Thoracic aorta (tissue), 2 donors: ENCODE measurements at regions not wholly inside any gene's neighbourhood (a gene's known extent, or its start where the extent isn't known, plus 50 kb on each side); places are given as distances from the start of the nearest gene placed in this dataset.

ENCODE experiments used
- ATAC-seq: fragments of 150-250 bp; one replicate; pipeline ENCODE4 v1.8.0; 2017; ENCODE audit warnings: low read depth; ENCODE audit not compliant: insufficient number of reproducible peaks, low FRiP score
- DNase-seq: peaks from one replicate; pipeline ENCODE4 v3.0.0-alpha.2; 2020; ENCODE audit warnings: low spot score
- H3K27ac ChIP-seq, 2 donors: fragments of 200-600 bp; sonication (generic); 1 replicate in 1 of 2; 2 replicates in 1 of 2; pipeline ENCODE4 v1.5.1; 2016; ENCODE audit warnings: mild to moderate bottlenecking in 2 of 2, moderate library complexity in 2 of 2
- H3K27me3 ChIP-seq: fragments of 200-600 bp; sonication (generic); replicated peaks from 2 replicates; pipeline ENCODE4 v1.6.0; 2016; ENCODE audit warnings: mild to moderate bottlenecking; ENCODE audit not compliant: insufficient read depth
- H3K36me3 ChIP-seq: fragments of 200-600 bp; sonication (generic); one replicate; pipeline ENCODE4 v1.5.1; 2016
- H3K4me1 ChIP-seq, 2 donors: fragments of 200-600 bp; sonication (generic); 1 replicate in 1 of 2; 2 replicates in 1 of 2; pipeline versions ENCODE4 v1.5.1 to v1.6.0; 2016; ENCODE audit warnings: low read depth in 2 of 2, mild to moderate bottlenecking in 1 of 2; ENCODE audit not compliant: control insufficient read depth in 1 of 2
- H3K4me3 ChIP-seq: fragments of 200-600 bp; sonication (generic); 2 replicates; pipeline ENCODE4 v1.5.1; 2016; ENCODE audit warnings: mild to moderate bottlenecking
- H3K9me3 ChIP-seq: fragments of 200-600 bp; sonication (generic); 2 replicates; pipeline ENCODE4 v1.5.1; 2016
- CTCF ChIP-seq: fragments of 200-600 bp; sonication (generic); IDR thresholded peaks from one replicate; pipeline ENCODE4 v1.5.1; 2019; ENCODE audit warnings: antibody characterized with exemption

DNA sequence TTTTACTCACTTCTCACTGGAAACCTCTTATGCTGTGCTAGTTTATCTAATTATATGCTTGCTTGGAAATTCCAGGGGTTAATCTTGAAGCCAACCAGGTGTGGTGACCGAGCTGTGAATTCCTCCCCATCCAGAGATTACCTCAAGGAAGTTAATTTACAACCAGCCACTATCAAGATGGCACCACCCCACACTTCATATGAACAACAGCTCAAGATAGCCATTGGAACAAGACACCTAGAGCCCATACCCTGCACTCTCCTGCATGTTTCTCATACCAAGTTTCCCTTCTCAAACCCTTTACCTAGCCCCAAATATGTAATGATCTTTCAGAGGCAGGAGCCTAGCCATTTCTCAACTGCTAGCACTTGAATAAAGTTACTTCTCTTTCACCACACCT, 2156.9 kb upstream of the C9orf72 start:
- H3K4me1 ChIP-seq: no peaks in the 10 kb centered on the region

DNA sequence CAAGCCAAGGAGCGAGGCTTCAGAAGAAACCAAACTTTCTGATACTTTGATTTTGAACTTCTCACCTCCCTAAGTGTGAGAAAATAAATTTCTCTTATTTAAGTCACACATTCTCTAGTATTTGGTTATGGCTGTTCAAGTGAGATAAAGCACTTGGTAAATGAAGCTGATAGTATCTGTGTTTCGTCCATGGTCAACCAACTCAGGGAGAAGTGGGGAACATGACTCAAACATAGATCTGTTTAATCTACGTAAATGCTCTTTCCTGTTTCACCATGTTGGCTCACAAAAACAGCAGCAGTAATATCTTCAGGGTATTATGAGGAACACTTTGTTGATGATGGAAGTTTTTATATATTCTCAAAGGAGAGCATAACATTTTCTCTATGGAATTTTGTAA, 2167.2 kb upstream of the C9orf72 start:
- H3K36me3 ChIP-seq: no peaks in the 10 kb centered on the region
- H3K9me3 ChIP-seq: no peaks in the 10 kb centered on the region
- DNase-seq: no peak
- H3K4me3 ChIP-seq: no peak overlapping the region
- no peak for TF ChIP-seq CTCF
- H3K4me1 ChIP-seq: no peaks in the 10 kb centered on the region
- no peaks in the 10 kb centered on the region for H3K27me3 ChIP-seq
- ATAC-seq: no peak
- H3K27ac ChIP-seq: no peak overlapping the region

More for the DNA sequence above, 2156.9 kb upstream of the C9orf72 start:
- Histone ChIP-seq H3K27ac (no peak overlapping the region), H3K4me3 (no peak overlapping the region), H3K9me3 (no peaks in the 10 kb centered on the region), H3K36me3 (no peaks in the 10 kb centered on the region), H3K27me3 (no peaks in the 10 kb centered on the region)
- no peak for TF ChIP-seq CTCF
- DNase-seq (no peak), ATAC-seq (no peak)

DNA sequence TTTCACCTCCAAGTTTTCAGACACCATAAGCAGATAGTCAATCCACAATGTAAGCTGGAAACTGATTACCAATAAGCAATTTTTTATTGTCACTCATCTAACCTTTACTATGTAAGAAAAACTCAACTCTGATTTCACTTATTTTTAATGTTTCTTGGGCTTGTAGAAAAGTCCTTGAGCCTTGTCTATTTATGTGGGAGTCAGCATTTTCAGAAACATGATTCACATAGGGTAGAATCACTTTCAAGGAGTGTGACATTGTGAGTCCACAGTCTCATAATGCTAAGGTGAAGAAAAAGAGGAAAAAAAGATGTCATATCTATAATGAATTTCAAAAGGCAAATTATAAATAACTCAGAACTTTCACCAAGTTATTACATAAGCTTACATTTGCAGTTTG, 2167.9 kb upstream of the C9orf72 start:
- ATAC-seq: no peak

GRCh38 chr9:29750062-29750461, 2176.8 kb upstream of the C9orf72 start:
- ATAC-seq: no peak
- Histone ChIP-seq H3K4me3 (no peak overlapping the region), H3K27ac (no peak overlapping the region), H3K4me1 (no peaks in the 10 kb centered on the region), H3K36me3 (no peaks in the 10 kb centered on the region), H3K27me3 (no peaks in the 10 kb centered on the region), H3K9me3 (no peaks in the 10 kb centered on the region)
- TF ChIP-seq CTCF: no peak
- no peak for DNase-seq

More for the DNA sequence above, 2167.9 kb upstream of the C9orf72 start:
- Histone ChIP-seq H3K4me1 (no peaks in the 10 kb centered on the region), H3K27me3 (no peaks in the 10 kb centered on the region), H3K4me3 (no peak overlapping the region), H3K36me3 (no peaks in the 10 kb centered on the region), H3K9me3 (no peaks in the 10 kb centered on the region), H3K27ac (no peak overlapping the region)
- DNase-seq: no peak
- no peak for TF ChIP-seq CTCF

DNA sequence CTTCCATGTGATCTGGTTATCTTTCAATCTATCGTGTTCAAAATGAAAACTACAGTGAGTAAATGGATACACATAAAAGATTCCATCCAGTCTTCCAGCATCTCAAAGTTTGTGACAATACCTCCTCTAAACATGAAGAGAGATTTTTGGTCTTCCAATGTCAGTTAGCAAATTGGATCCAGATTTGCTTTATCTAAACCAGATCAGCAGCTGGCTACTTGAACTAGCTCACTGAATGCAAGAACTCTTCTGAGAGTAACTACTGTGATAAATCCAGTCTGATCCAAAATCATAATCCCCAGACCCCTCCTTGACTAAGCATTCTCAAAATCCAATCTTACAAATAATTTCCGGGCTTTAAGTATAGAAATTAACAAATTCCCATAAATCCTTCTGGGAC, 2177.9 kb upstream of the C9orf72 start:
- H3K4me3 ChIP-seq: no peak overlapping the region
- no peak for ATAC-seq
- no peak overlapping the region for H3K27ac ChIP-seq
- no peaks in the 10 kb centered on the region for H3K36me3 ChIP-seq
- no peak for DNase-seq
- no peaks in the 10 kb centered on the region for H3K27me3 ChIP-seq
- TF ChIP-seq CTCF: no peak
- H3K4me1 ChIP-seq: no peaks in the 10 kb centered on the region
- H3K9me3 ChIP-seq: no peaks in the 10 kb centered on the region
